KBM-7 (cell line): ENCODE measurements at regions not wholly inside any gene's neighbourhood (a gene's known extent, or its start where the extent isn't known, plus 50 kb on each side); places are given as distances from the start of the nearest gene placed in this dataset.

Experiments
- DNase-seq: peaks from one replicate; pipeline ENCODE4 v3.0.0-alpha.2; 2015
- in situ Hi-C: fragments of 300-500 bp; cut with MboI; formaldehyde crosslinking; loops from 2 replicates; pipeline ENCODE4 v1.14.3; 2020; ENCODE audit warnings: low sequenced_read_pairs, low pct_unique_long_range_greater_than_20kb, mixed read lengths

GRCh38 chr5:125848751-125849150 is 574.5 kb upstream of the GRAMD2B start:
- in situ Hi-C loops, result no loop called here
- DNase-seq, result no peak

- DNase-seq, result no peak
- in situ Hi-C loops, result no loop called here
Observed at GRCh38 chr5:125856949-125857348, 566.3 kb upstream of the GRAMD2B start.

GRCh38 chr5:125863579-125863978 is 559.6 kb upstream of the GRAMD2B start:
- DNase-seq, result no peak
- in situ Hi-C loops, result no loop called here

GRCh38 chr5:125865166-125865815 is 557.9 kb upstream of the GRAMD2B start:
- in situ Hi-C loops, result no loop called here
- DNase-seq, result no peak

GRCh38 chr5:125868036-125868435 is 555.2 kb upstream of the GRAMD2B start:
- no peak for DNase-seq
- in situ Hi-C loops, result no loop called here

GRCh38 chr5:125870256-125870655 is 553.0 kb upstream of the GRAMD2B start:
- DNase-seq, result no peak
- in situ Hi-C loops, result no loop called here

GRCh38 chr5:125874057-125874456 is 549.2 kb upstream of the GRAMD2B start:
- in situ Hi-C loops, result no loop called here
- no peak for DNase-seq

- no peak for DNase-seq
- in situ Hi-C loops, result no loop called here
Observed at GRCh38 chr5:125874717-125875116, 548.5 kb upstream of the GRAMD2B start.

- in situ Hi-C loops, result no loop called here
- DNase-seq, result no peak
Observed at GRCh38 chr5:125877248-125877647, 546.0 kb upstream of the GRAMD2B start.

GRCh38 chr5:125882061-125882460 is 541.1 kb upstream of the GRAMD2B start:
- in situ Hi-C loops, result no loop called here
- no peak for DNase-seq

- in situ Hi-C loops, result no loop called here
- no peak for DNase-seq
Observed at GRCh38 chr5:125883223-125883622, 540.0 kb upstream of the GRAMD2B start.

GRCh38 chr5:125888358-125888757 is 534.9 kb upstream of the GRAMD2B start:
- no peak for DNase-seq
- in situ Hi-C loops, result no loop called here

- in situ Hi-C loops, result no loop called here
Observed at GRCh38 chr5:125890511-125890931, 532.7 kb upstream of the GRAMD2B start.

GRCh38 chr5:125891061-125891725 is 532.0 kb upstream of the GRAMD2B start:
- no peak for DNase-seq
- in situ Hi-C loops, result no loop called here

More at GRCh38 chr5:125890511-125890931, 532.7 kb upstream of the GRAMD2B start:
- DNase-seq, result no peak

GRCh38 chr5:125894383-125894782 is 528.8 kb upstream of the GRAMD2B start:
- DNase-seq, result no peak
- in situ Hi-C loops, result no loop called here

GRCh38 chr5:125896368-125896767 is 526.8 kb upstream of the GRAMD2B start:
- DNase-seq, result no peak
- in situ Hi-C loops, result no loop called here

GRCh38 chr5:125897089-125897488 is 526.1 kb upstream of the GRAMD2B start:
- in situ Hi-C loops, result no loop called here

GRCh38 chr5:125898851-125899405 is 524.3 kb upstream of the GRAMD2B start:
- no peak for DNase-seq
- in situ Hi-C loops, result no loop called here

More at GRCh38 chr5:125897089-125897488, 526.1 kb upstream of the GRAMD2B start:
- no peak for DNase-seq

GRCh38 chr5:125912028-125912427 is 511.2 kb upstream of the GRAMD2B start:
- DNase-seq, result no peak
- in situ Hi-C loops, result no loop called here

GRCh38 chr5:125913200-125913599 is 510.0 kb upstream of the GRAMD2B start:
- in situ Hi-C loops, result no loop called here
- DNase-seq, result no peak

GRCh38 chr5:125914471-125914870 is 508.7 kb upstream of the GRAMD2B start:
- in situ Hi-C loops, result no loop called here
- no peak for DNase-seq
